Lung (tissue), 11 donors: ENCODE measurements at regions not wholly inside any gene's neighbourhood (a gene's known extent, or its start where the extent isn't known, plus 50 kb on each side); places are given as distances from the start of the nearest gene placed in this dataset.
"Not testable (repeated sequence)": the region's sequence is repeated elsewhere in the genome, so short reads cannot be mapped to it uniquely, and the experiment has no call there.

Experiments used
- ATAC-seq: fragments of 200-7000 bp; cut with Tn5 transposase; one replicate; pipeline ENCODE4 v1.9.1; 2020; ENCODE audit warnings: moderate number of reproducible peaks; ENCODE audit not compliant: insufficient read depth, low FRiP score
- DNase-seq, 3 donors: peaks; one replicate each; pipeline ENCODE4 v3.0.0-alpha.2; 2013 to 2017
- H3K27ac ChIP-seq, 2 donors: one replicate each; pipeline ENCODE4 v1.5.1; 2013; ENCODE audit warnings: mild to moderate bottlenecking in 2 of 2, moderate library complexity in 2 of 2, control low read depth in 1 of 2, inconsistent platforms in 1 of 2, low read depth in 1 of 2, low read length in 1 of 2
- H3K27me3 ChIP-seq, 3 donors: one replicate each; pipeline ENCODE4 v1.5.1; 2013; ENCODE audit warnings: low read length in 2 of 3; ENCODE audit not compliant: control insufficient read depth in 3 of 3, insufficient read depth in 3 of 3
- H3K36me3 ChIP-seq, 4 donors: one replicate each; pipeline ENCODE4 v1.5.1; 2013; ENCODE audit warnings: low read length in 4 of 4, mild to moderate bottlenecking in 1 of 4, moderate library complexity in 1 of 4; ENCODE audit not compliant: control insufficient read depth in 4 of 4, insufficient read depth in 4 of 4
- H3K4me1 ChIP-seq, 5 donors: one replicate each; pipeline ENCODE4 v1.5.1; 2013; ENCODE audit warnings: low read length in 5 of 5, mild to moderate bottlenecking in 2 of 5, moderate library complexity in 1 of 5; ENCODE audit not compliant: control insufficient read depth in 5 of 5, insufficient read depth in 5 of 5
- H3K4me3 ChIP-seq: one replicate; pipeline ENCODE4 v1.5.1; 2013; ENCODE audit warnings: mild to moderate bottlenecking, control low read depth, moderate library complexity
- H3K9ac ChIP-seq, 2 donors: one replicate each; pipeline ENCODE4 v1.5.1; 2013; ENCODE audit warnings: low read length in 2 of 2, control low read depth in 1 of 2; ENCODE audit not compliant: insufficient read depth in 1 of 2
- H3K9me3 ChIP-seq, 4 donors: one replicate each; pipeline ENCODE4 v1.5.1; 2013; ENCODE audit warnings: low read length in 3 of 4, mild to moderate bottlenecking in 1 of 4, moderate library complexity in 1 of 4; ENCODE audit not compliant: control insufficient read depth in 4 of 4, insufficient read depth in 3 of 4
- CTCF ChIP-seq: IDR thresholded peaks from 2 replicates; pipeline ENCODE4 v1.5.1; 2012; ENCODE audit warnings: mild to moderate bottlenecking; ENCODE audit errors: control extremely low read depth, extremely low read depth
- WGBS, 2 donors: extraction: QIAGEN DNeasy Blood & Tissue Kit; methylation state at CpG; one replicate each; pipeline ENCODE4 v1.1.7; 2013; 5-methylcytosine and 5-hydroxymethylcytosine counted together
- donor health status: control.
- donor health status: control.
- donor health status: Bipolar disorder and iron deficiency.
- donor health status: healthy.
- donor health status: DM: yes; HTN: yes; CAD: no.

- no peak overlapping the region for H3K27ac ChIP-seq
- H3K27me3 ChIP-seq = no peaks in the 10 kb centered on the region
- no peaks in the 10 kb centered on the region for H3K36me3 ChIP-seq
- H3K9ac ChIP-seq = no peak overlapping the region
- no peak for TF ChIP-seq CTCF
- H3K4me3 ChIP-seq = no peak overlapping the region
- DNase-seq (no peak), ATAC-seq (no peak)
- no peaks in the 10 kb centered on the region for H3K9me3 ChIP-seq
- H3K4me1 ChIP-seq = no peaks in the 10 kb centered on the region
These were observed 311.9 kb downstream of the COL11A1 start for GRCh38 chr1:102796429-102796828.

DNA sequence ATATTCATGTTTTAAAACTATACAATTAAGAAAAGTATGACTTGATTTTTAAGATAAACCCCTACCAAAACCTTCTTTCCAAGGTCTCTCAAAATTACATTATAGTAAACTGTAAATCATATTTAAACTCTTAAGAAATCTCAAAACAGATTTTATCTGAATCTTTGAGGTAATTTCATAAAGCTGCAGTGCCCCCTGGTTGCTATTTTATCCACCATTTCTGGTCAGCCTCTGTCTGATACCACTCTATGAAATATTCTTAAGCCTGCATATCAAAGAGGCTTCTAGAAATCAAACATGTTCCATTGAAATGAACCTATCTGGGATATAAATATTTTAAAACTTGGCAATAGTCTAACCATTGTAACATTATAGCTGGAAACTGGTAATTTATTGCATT, 317.3 kb downstream of the COL11A1 start:
- Histone ChIP-seq H3K4me3 (no peak overlapping the region), H3K36me3 (no peaks in the 10 kb centered on the region), H3K27ac (no peak overlapping the region), H3K9ac (no peak overlapping the region), H3K4me1 (no peaks in the 10 kb centered on the region), H3K9me3 (no peaks in the 10 kb centered on the region), H3K27me3 (no peaks in the 10 kb centered on the region)
- DNase-seq (peak in 2 of 3 donors; percentile 6 to 28), ATAC-seq (no peak)
- TF ChIP-seq CTCF = no peak

- not testable (repeated sequence) for ATAC-seq, H3K27me3 ChIP-seq, DNase-seq, H3K4me1 ChIP-seq, H3K4me3 ChIP-seq, H3K36me3 ChIP-seq, H3K27ac ChIP-seq, H3K9me3 ChIP-seq, H3K9ac ChIP-seq
- WGBS, 2 donors = 62 to 79% methylated on average over 2 of the region's 2 CpGs
These were observed 318.4 kb downstream of the COL11A1 start for GRCh38 chr1:102789951-102790350.

GRCh38 chr1:102783487-102783886, 324.8 kb downstream of the COL11A1 start:
- H3K4me3 ChIP-seq = no peak overlapping the region
- ATAC-seq = no peak
- peaks cover 0 to 6% (median 0%) of the 10 kb centered on the region in 4 donors for H3K9me3 ChIP-seq
- 50 to 70% methylated on average over 3 of the region's 3 CpGs for WGBS, 2 donors
- no peaks in the 10 kb centered on the region for H3K4me1 ChIP-seq
- no peaks in the 10 kb centered on the region for H3K36me3 ChIP-seq
- no peak for DNase-seq
- H3K27me3 ChIP-seq = no peaks in the 10 kb centered on the region
- H3K9ac ChIP-seq = no peak overlapping the region
- no peak overlapping the region for H3K27ac ChIP-seq
- no peak for TF ChIP-seq CTCF
